GM12878 (cell line): ENCODE measurements at regions not wholly inside any gene's neighbourhood (a gene's known extent, or its start where the extent isn't known, plus 50 kb on each side); places are given as distances from the start of the nearest gene placed in this dataset.
A peak's percentile ranks its signal among the peaks of the same experiment; 100 is the strongest.

ENCODE experiments used
- BCL3 ChIP-seq: IDR thresholded peaks from 2 replicates; pipeline ENCODE4 v1.6.1; 2011; ENCODE audit warnings: borderline replicate concordance, low read depth, mild to moderate bottlenecking, moderate library complexity, low read length; ENCODE audit not compliant: insufficient read depth, poor library complexity, severe bottlenecking
- CBX5 ChIP-seq: sonication (generic); IDR thresholded peaks from 2 replicates; pipeline ENCODE4 v1.6.1; 2016; ENCODE audit warnings: low read depth, moderate library complexity, mild to moderate bottlenecking, inconsistent platforms
- CEBPB ChIP-seq, 2 experiments: fragments of 150-350 bp in 1 of 2; IDR thresholded peaks; 2 replicates each; pipeline ENCODE4 v1.6.1; 2012 to 2014; ENCODE audit warnings: low read depth in 2 of 2, low read length in 2 of 2, borderline replicate concordance in 1 of 2, inconsistent platforms in 1 of 2
- CTCF ChIP-seq, 3 experiments: IDR thresholded peaks in 2 of 3; conservative IDR thresholded peaks in 1 of 3; 2 replicates each; pipeline ENCODE4 v1.5.1; 2011; ENCODE audit warnings: low read depth in 3 of 3, low read length in 3 of 3, mild to moderate bottlenecking in 3 of 3, control low read depth in 2 of 3, moderate library complexity in 2 of 3, inconsistent platforms in 1 of 3, mixed read lengths in 1 of 3; ENCODE audit not compliant: control insufficient read depth in 2 of 3, insufficient read depth in 1 of 3; ENCODE audit errors: extremely low read depth in 1 of 3
- DPF2 ChIP-seq: fragments of 450-650 bp; IDR thresholded peaks from 2 replicates; pipeline ENCODE4 v1.6.1; 2017; ENCODE audit warnings: mild to moderate bottlenecking
- E2F8 ChIP-seq: fragments of 450-650 bp; IDR thresholded peaks from 2 replicates; pipeline ENCODE4 v1.6.1; 2018; ENCODE audit warnings: mild to moderate bottlenecking, low read depth, moderate library complexity; ENCODE audit not compliant: partially characterized antibody
- EP300 ChIP-seq, 2 experiments: fragments of 150-350 bp in 1 of 2; IDR thresholded peaks; 2 replicates each; pipeline ENCODE4 v1.6.1; 2011 to 2012; ENCODE audit warnings: low read depth in 2 of 2, low read length in 2 of 2, borderline replicate concordance in 1 of 2, improper control_type of control experiment in 1 of 2, inconsistent platforms in 1 of 2; ENCODE audit not compliant: control insufficient read depth in 1 of 2
- HDAC6 ChIP-seq: fragments of 200-600 bp; sonication (generic); IDR thresholded peaks from one replicate; pipeline ENCODE4 v1.8.0; 2017; ENCODE audit warnings: antibody characterized with exemption; ENCODE audit not compliant: unreplicated experiment
- HDGF ChIP-seq: fragments of 450-650 bp; IDR thresholded peaks from 2 replicates; pipeline ENCODE4 v1.6.1; 2016; ENCODE audit warnings: antibody characterized with exemption
- IRF4 ChIP-seq: IDR thresholded peaks from 2 replicates; pipeline ENCODE4 v1.6.1; 2011; ENCODE audit warnings: low read depth, low read length
- RCOR1 ChIP-seq: conservative IDR thresholded peaks from 2 replicates; pipeline ENCODE4 v1.6.1; 2012; ENCODE audit warnings: low read depth, low read length, improper control_type of control experiment
- RELA ChIP-seq: fragments of 450-650 bp; IDR thresholded peaks from 2 replicates; pipeline ENCODE4 v1.8.0; 2014; ENCODE audit warnings: borderline replicate concordance; ENCODE audit not compliant: partially characterized antibody
- RFX5 ChIP-seq: IDR thresholded peaks from 2 replicates; pipeline ENCODE4 v1.6.1; 2011; ENCODE audit warnings: low read depth, low read length, improper control_type of control experiment
- TARDBP ChIP-seq: IDR thresholded peaks from 2 replicates; pipeline ENCODE4 v1.6.1; 2016; ENCODE audit warnings: borderline replicate concordance
- TCF7 ChIP-seq: IDR thresholded peaks from 2 replicates; pipeline ENCODE4 v1.6.1; 2014; ENCODE audit warnings: antibody characterized with exemption, borderline replicate concordance
- ZBTB4 ChIP-seq: fragments of 450-650 bp; formaldehyde crosslinking; IDR thresholded peaks from 2 replicates; pipeline ENCODE4 v1.4.0; 2022; ENCODE audit warnings: mild to moderate bottlenecking, moderate library complexity

- no peak for TF ChIP-seq E2F8
- TF ChIP-seq BCL3 = no peak
- TF ChIP-seq TCF7 = no peak
- no peak for TF ChIP-seq CTCF (IDR thresholded peaks at IDR 0.05 in 2 of 3, conservative IDR thresholded peaks at IDR 0.05 in 1 of 3; ENCODE audit: control insufficient read depth in 2 of 3, extremely low read depth in 1 of 3, insufficient read depth in 1 of 3, low read depth in 3 of 3, low read length in 3 of 3)
- no peak for TF ChIP-seq HDGF
- no peak for TF ChIP-seq HDAC6
- no peak for TF ChIP-seq RCOR1
- no peak for TF ChIP-seq CBX5
- no peak for TF ChIP-seq ZBTB4 (CRISPR knock-in tag)
- no peak for TF ChIP-seq TARDBP
- TF ChIP-seq RELA = no peak
- TF ChIP-seq CEBPB (IDR thresholded peaks at IDR 0.05; ENCODE audit: borderline replicate concordance in 1 of 2, low read depth in 2 of 2, low read length in 2 of 2) = no peak
- peak in 1 of 2 experiments; percentile 55; a peak in 1 of 4 replicates for TF ChIP-seq EP300 (IDR thresholded peaks at IDR 0.05; ENCODE audit: borderline replicate concordance in 1 of 2, control insufficient read depth in 1 of 2, low read depth in 2 of 2, low read length in 2 of 2)
- TF ChIP-seq DPF2 = 0 out of 2 replicates have a peak, but pooled peaks have one; percentile 22
- TF ChIP-seq RFX5 = no peak
- no peak for TF ChIP-seq IRF4
These were observed 75.0 kb upstream of the HIF1A start (continued) for GRCh38 chr14:61620130-61620946.
